D341Med (cell line): ENCODE measurements at regions not wholly inside any gene's neighbourhood (a gene's known extent, or its start where the extent isn't known, plus 50 kb on each side); places are given as distances from the start of the nearest gene placed in this dataset.

ENCODE experiments used
- DNase-seq: peaks from one replicate; pipeline ENCODE4 v3.0.0; 2012; ENCODE audit warnings: low spot score

DNA sequence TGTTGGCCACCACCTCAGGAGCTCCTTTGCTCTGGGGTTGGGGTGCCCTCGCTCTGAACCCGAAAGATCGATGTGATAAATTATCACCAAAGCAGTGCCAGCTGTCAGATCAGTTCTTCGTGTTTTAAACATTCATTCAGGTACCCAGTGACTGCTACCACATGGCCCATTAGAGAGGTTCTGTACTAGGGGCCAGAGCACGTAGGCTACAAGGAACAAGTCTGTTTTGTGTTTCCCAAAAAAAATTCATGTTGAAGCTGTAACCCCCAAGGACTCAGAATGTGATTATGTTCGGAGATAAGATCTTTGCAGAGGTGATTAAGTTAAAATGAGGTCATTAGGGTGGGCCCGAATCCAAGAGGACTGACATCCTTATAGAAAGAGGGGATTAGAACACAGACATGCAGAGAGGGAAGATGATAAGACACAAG is 526.9 kb downstream of the NPHP4 start:
- DNase-seq = no peak

DNA sequence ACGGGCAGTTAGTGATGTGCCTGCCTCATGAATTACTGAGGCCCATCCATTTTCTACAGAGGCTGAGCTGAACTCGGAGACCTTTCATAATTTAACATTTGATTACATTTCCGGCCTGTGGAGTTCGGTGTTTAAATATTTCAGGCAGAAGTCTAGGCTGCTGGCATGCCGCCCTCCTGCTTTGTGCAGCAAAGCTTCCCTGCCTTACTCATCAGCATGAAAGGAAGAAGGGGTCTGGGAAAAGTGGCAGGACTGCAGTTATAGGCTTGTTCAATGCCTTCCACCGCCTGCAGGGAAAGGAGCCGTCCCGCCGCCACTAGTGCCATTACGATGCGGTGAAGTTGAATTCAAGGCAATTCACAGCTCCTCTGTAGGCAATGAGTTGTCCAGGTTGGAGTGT is 527.9 kb downstream of the NPHP4 start:
- DNase-seq = no peak

DNA sequence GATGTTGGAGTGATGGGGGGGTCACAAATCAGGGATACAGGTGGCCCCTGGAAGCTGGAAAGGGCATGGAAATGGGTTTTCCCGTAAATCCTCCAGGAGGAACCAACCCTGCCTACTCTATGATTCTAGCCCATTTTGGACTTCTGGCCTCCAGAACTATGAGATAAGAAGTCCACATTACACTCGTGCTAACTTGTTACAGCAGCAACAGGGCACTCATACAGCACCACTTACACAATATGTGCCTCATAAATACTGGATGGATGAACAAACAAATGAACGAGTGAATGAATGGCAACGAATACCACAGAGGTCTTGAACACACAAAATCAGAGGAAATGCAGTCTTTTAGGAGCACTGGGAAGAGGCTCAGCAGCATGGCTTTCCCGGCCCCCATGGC is 531.3 kb downstream of the NPHP4 start:
- DNase-seq = no peak

DNA sequence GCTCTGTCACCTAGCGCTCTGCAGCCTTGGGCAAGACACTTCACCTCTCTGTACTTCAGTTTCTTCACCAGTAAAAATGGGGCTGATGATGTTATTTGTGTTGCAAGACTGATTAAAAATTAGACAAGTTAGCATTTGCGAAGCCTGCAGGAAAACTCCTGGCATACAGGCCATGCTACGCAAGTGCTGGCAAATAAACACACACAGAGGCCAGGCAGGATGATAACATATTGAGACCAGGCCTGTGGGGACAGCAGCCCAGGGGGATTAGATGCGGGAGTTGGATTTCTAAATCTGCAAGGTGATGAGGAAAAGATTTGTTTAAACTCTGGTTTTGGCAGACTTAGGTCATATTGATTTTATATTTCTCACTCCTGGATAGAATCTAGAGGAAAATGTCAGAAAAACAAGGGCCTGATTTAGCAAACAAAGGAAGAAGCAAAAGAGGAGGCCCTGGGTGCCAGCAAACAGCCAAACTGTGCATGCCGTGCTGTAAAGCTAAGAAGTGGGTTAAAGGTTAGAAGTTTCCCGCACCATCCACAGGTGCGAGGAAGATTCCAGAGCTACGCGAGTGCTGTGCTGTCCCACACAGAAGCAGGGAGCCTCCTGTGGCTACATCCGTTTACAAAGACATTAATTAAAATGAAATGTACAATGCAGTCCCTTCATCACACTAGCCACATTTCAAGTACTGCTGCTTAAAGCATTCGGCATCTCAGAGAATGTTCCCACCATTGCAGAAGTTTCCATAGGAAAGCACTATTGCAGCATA is 532.2 kb downstream of the NPHP4 start:
- DNase-seq = no peak

DNA sequence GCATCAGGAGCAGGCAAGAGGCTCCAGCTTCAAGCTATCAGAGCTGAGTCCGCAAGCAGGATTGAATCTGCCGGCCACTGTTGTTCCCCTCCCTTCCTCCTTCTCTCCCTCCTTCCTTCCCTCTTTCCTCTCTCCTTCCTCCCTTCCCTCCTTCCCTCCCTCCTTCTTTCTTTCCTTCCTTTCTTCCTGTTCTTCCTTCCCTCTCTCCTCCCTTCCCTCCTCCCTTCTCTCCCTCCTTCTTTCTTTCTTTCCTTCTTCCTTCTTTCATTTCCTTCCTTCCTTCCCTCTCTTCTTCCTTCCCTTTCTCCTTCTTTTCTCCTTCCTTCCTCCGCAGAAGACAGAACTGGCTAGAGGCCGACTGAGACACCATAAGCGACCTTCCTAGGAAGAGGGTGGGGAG is 534.0 kb downstream of the NPHP4 start:
- no peak for DNase-seq

DNA sequence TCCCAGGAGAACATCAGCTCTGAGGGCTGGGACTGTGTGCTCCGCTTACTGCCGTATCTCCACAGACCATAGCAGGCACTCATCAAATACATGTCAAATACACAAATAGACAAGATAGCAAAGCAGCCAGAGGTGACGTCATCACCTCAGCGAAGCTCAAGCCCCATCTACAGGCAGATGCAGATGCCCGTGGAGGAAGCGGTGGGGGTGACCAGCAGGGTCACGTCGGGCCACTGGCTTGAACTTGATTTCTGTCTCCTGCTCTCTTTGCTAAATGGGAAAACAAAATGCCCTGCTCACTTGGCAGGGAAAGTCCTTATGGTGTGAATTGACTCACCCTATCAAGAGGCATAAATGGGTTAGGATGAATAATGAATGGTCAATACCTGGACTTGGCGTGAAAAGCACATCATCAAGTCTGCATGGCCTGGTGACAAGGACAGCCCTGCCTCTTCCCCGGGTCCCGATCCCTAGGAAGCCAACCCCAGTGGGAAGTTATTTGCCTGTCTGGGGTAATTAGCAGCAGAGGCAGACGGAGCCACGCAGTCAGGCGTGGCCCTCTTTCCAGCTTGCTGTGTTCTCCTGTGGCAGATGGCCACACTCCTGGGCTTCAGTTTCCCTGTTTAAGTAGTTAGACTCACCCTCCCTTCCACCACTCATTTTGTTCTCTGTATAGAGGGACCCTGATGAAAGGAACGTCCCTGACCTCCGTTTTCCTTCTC is 536.0 kb downstream of the NPHP4 start:
- DNase-seq = no peak

GRCh38 chr1:5455651-5456050 is 536.6 kb downstream of the NPHP4 start:
- DNase-seq = no peak

GRCh38 chr1:5455056-5455455 is 537.2 kb downstream of the NPHP4 start:
- no peak for DNase-seq

DNA sequence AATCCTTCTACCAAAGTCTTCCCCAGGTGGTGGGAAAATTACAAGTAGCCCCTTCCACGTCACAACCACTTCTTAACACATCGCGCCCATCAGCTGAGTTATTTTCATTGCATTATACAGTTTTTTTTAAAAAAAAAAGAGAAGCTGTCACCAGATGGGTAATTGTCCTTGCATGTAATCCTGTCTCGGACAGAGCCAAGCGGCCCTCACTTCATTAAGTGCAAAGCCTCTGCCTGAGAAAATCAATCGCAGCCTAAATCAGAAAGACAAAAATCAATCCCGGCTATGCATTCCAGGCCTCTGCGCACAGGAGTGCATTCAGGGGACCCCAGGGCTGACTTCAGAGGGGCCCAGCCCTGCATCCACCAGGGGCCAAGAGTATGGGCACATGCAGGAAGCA is 538.9 kb downstream of the NPHP4 start:
- no peak for DNase-seq

- no peak for DNase-seq
Observed at GRCh38 chr1:5451671-5452070, 540.6 kb downstream of the NPHP4 start.

GRCh38 chr1:5448486-5448885 is 543.7 kb downstream of the NPHP4 start:
- DNase-seq = no peak

DNA sequence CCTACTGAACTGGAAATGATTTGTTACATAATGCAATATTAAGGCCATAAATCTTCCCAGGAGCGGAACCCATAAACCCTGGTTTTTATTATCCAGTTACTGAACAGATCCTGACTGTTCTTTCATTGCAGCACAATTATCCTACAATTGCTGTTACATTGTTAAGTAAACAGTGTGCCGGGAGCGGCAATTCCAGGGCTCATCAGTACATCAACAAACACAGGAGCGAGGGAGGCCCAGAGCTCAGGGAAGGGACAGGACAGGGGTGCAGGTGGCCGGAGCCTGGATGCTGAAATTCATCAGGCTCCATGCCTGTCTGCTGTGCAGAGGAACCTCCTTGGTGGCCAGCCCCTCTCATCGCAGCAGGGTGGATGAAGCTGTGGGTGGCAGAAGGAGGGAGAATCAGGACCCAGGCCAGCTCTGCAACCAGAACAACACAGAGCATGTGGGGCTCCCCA is 544.7 kb downstream of the NPHP4 start:
- DNase-seq = no peak

GRCh38 chr1:5444396-5444795 is 547.8 kb downstream of the NPHP4 start:
- no peak for DNase-seq

GRCh38 chr1:5436808-5437207 is 555.4 kb downstream of the NPHP4 start:
- no peak for DNase-seq

DNA sequence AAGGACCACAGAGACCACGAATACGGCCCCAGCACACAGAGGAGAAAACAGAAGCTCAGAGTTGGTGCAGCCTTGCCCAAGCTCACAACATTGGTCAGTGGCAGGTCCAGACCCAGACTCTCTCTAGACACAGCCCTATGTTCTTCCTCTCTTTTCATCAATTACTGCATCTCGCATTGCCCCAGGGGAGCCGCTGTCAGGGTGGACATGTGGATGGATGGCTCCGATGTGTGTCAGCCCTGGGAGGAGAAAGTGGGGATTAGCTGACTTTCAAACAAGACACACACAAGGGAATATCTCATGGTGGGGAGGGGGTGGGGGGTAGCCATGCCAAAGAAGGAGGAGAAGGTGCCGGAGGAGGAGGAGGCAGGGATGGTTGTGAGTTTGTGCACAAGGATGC is 556.8 kb downstream of the NPHP4 start:
- DNase-seq = no peak

- no peak for DNase-seq
Observed at GRCh38 chr1:5432436-5432835, 559.8 kb downstream of the NPHP4 start.

DNA sequence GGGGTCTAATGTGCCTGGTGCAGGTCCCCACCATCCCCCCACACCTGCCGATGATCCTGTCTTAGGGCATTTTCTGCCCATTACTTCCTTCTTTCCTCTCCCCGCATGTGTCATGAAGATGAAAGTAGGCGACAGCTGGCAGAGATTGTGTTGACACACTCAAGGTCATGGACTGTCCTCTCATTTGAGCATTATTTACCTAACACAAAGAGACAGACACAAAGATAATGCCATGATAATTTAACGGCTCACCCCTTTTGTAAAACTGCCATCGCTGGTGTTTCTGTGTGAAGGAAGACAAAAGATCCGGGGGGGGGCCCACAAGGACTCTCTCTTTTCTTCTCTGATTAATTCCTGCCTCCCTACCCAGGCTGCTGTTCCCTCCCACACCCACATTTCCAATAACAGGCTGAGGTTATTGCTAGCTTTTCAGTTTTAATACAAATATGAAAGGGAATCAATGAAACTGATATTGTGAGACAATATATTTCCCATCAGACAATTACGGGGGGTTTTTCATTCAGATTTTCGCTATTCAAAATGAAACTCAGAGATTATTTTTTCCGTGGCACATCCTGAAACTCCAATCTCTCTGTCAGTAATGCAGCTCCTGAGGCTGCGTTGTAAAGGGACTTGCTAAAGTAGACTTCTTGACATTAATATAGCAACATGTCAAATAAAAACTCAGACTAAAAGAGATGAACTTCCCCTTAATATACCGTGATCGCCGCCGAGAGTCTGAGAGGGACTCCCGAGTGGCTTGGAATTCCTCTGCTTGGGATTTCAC is 561.1 kb downstream of the NPHP4 start:
- no peak for DNase-seq

DNA sequence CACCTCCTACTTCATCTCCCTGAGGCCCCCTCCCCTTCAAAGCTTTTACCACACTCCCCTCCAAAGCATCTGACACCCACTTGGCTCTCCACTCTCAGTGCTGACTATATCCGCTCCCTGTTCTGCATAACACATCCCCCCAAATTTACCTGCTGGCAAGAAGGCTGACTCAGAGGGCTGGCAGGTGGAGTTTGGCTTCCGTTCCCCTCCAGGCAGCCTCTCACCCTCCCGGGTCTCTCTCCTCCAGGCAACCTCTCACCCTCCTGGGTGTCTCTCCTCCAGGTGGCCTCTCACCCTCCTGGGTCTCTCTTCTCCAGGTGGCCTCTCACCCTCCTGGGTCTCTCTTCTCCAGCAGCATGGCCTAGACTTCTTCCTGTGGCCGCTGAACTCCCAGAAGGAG is 562.1 kb downstream of the NPHP4 start:
- no peak for DNase-seq

DNA sequence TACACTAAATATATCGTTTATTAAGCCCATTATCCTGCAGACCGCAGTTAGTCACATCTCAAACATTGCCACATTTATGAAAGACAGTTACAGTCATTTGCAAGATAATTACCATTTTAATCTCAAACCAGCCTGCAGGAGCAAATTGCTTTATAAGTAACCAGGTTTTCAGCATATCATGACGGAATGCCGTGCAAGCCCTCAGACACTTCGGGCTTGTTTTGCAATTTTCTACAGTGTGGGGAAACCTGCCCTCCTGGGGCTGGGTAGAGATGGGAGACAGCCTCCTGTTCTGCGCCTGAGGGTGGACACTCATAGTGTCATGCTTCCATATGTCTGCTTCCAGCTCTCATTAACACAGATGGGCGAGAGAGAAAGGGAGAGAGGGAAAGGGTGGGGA is 563.9 kb downstream of the NPHP4 start:
- DNase-seq = no peak

DNA sequence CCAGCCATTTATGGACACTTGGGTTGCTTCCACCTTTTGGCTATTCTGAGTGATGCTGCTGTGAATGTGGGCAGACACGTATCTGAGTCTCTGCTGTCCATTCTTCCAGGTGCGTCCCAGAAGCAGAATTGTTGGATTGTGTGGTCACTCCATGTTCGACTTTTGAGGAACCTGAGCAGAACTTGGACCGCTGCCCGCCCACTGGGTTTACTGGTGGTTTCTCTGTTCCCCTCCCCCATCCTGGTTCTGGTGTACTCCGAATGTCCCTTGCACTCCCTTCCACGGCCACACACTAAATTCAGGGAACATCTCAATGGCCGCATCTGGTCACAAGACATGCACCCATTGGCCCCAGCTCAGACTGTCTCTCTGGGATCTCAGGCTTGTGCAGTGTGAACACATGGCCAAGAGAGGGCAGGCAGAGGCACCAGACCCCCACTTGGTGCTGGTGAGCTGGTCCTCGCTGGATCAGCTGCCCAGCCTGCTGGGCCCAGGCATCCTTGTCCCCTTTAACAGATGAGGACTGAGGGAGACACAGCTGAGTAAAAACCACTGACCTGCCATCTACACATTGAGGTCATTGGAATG is 565.1 kb downstream of the NPHP4 start:
- no peak for DNase-seq

GRCh38 chr1:5424802-5425703 is 567.2 kb downstream of the NPHP4 start:
- DNase-seq = no peak
